Kidney epithelial cell (primary cell): ENCODE measurements at regions not wholly inside any gene's neighbourhood (a gene's known extent, or its start where the extent isn't known, plus 50 kb on each side); places are given as distances from the start of the nearest gene placed in this dataset.

ENCODE experiments used
- DNase-seq: peaks from one replicate; pipeline ENCODE4 v3.0.0-alpha.2; 2010; ENCODE audit warnings: low read depth
- H3K27me3 ChIP-seq: 2 replicates; pipeline ENCODE4 v1.6.0; 2011; ENCODE audit warnings: low read length; ENCODE audit not compliant: control insufficient read depth, insufficient read depth
- H3K36me3 ChIP-seq: 2 replicates; pipeline ENCODE4 v1.5.1; 2011; ENCODE audit warnings: low read length; ENCODE audit not compliant: control insufficient read depth, insufficient read depth
- H3K4me3 ChIP-seq: 2 replicates; pipeline ENCODE4 v1.5.1; 2011; ENCODE audit warnings: low read depth, mild to moderate bottlenecking, control low read depth, low read length
- TF ChIP-seq, protein P1 (sequence below): IDR thresholded peaks from 2 replicates; pipeline ENCODE4 v1.5.1; 2011; ENCODE audit warnings: mild to moderate bottlenecking, moderate library complexity, low read length, control low read depth, inconsistent platforms; ENCODE audit not compliant: insufficient read depth, poor library complexity, severe bottlenecking

- Histone ChIP-seq H3K36me3 (no peaks in the 10 kb centered on the region), H3K4me3 (no peak overlapping the region), H3K27me3 (no peaks in the 10 kb centered on the region)
- no peak for DNase-seq
- TF ChIP-seq, protein P1, sequence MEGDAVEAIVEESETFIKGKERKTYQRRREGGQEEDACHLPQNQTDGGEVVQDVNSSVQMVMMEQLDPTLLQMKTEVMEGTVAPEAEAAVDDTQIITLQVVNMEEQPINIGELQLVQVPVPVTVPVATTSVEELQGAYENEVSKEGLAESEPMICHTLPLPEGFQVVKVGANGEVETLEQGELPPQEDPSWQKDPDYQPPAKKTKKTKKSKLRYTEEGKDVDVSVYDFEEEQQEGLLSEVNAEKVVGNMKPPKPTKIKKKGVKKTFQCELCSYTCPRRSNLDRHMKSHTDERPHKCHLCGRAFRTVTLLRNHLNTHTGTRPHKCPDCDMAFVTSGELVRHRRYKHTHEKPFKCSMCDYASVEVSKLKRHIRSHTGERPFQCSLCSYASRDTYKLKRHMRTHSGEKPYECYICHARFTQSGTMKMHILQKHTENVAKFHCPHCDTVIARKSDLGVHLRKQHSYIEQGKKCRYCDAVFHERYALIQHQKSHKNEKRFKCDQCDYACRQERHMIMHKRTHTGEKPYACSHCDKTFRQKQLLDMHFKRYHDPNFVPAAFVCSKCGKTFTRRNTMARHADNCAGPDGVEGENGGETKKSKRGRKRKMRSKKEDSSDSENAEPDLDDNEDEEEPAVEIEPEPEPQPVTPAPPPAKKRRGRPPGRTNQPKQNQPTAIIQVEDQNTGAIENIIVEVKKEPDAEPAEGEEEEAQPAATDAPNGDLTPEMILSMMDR, result no peak
Measured at GRCh38 chr9:89967527-89967926, 362.7 kb downstream of the GADD45G start.

DNA sequence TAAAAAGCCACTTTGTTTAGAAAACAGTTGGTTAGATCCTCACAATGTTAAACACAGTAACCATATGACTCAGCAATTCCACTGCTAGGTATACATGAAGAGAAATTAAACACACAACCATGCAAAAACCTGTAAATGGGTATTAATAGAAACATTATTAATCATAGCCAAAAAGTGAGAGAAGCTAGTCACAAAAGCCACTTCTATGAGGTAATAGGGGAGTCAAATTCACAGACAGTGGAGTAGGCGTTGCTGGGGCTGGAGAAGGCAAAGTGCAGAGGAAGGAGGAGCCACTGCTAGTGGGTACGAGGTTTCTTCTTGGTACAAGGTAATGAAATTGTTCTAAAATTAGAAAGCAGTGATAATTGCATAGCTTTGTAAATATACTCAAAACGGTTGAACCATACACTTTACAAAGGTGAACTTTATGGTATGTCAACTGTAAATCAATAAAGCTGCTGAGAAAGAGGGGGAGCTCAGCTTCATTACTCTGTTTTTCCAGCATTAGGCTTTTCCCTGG lies 364.4 kb downstream of the GADD45G start:
- no peak overlapping the region for H3K4me3 ChIP-seq
- H3K27me3 ChIP-seq, result no peaks in the 10 kb centered on the region
- DNase-seq, result no peak
- TF ChIP-seq, protein P1, result no peak
- H3K36me3 ChIP-seq, result no peaks in the 10 kb centered on the region

DNA sequence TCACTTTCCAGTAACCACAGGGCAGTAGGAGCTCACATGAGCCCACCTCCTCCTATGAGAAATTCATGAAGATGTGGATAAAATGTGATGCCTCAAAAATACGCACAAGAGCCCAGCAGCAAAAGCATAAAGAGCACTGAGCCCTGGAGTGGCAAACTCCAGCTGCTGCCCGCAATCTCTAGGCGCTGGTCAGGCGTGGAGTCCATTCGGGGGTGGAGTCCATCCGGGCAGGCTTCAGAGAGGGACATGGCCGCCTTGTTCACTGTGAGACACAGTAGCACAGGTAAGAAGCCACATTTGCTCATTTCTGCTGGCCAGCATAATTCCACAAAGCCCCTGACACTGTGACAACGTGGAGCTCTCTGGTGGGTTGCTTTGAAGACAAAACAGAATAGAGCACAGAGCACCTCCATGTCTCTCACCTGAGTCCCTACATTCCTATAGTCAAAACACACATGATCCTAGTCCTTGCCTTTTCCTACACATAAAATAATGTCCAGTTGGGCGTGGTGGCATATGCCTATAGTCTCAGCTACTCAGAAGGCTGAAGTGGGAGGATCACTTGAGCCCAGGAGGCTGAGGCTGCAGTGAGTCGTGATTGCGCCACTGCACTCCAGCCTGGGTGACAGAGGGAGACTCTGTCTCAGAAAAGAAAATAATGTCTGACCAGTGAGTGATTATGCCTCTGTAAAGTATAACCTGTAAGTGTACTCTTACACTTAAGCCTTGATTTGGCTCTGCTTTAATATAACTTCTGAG lies 365.2 kb downstream of the GADD45G start:
- DNase-seq, result no peak
- Histone ChIP-seq H3K4me3 (no peak overlapping the region), H3K36me3 (no peaks in the 10 kb centered on the region), H3K27me3 (no peaks in the 10 kb centered on the region)
- TF ChIP-seq, protein P1, result no peak

DNA sequence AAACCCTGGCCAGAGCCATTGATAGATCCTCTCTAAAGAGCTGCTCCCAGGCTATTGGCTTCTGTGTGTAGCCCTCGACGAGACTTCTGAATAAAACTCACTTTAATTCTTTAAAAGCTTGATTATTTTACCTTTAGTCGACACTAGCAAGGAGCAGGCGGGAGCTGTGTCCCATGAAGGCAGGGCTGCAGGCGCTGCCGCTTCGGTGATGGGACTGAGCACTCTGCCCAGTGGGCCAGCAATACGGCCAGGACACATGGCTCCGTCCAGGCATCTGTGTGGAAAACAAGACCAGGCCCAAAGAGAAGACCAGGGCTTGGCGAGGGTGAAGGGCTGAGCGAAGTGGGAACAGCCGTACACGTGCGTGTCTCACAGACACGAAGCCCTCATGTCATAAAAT lies 365.9 kb downstream of the GADD45G start:
- H3K27me3 ChIP-seq, result no peaks in the 10 kb centered on the region
- no peak for DNase-seq
- H3K4me3 ChIP-seq, result no peak overlapping the region
- H3K36me3 ChIP-seq, result no peaks in the 10 kb centered on the region
- TF ChIP-seq, protein P1, result no peak

GRCh38 chr9:89972535-89972934 lies 367.7 kb downstream of the GADD45G start:
- DNase-seq, result no peak
- no peak overlapping the region for H3K4me3 ChIP-seq
- TF ChIP-seq, protein P1, result no peak
- no peaks in the 10 kb centered on the region for H3K36me3 ChIP-seq
- H3K27me3 ChIP-seq, result no peaks in the 10 kb centered on the region

DNA sequence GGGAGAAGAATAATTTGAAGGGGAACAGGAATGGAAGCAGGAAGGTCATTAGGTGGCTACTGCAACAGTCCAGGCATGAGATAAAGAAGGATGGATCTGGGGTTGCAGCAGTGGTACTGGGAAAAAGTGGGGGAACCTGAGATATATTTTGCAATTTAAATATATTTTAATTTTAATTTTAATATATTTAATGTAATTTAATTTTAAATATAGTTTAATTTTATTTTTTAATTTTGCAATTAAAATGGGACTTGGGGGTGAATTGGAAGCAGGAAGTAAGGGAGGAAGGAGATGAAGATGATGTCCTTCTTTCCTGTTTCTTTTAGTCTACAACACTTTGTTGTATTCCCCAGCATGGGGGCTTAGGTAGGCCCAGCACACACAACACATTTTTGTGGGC lies 369.8 kb downstream of the GADD45G start:
- TF ChIP-seq, protein P1, result no peak
- Histone ChIP-seq H3K27me3 (no peaks in the 10 kb centered on the region), H3K4me3 (no peak overlapping the region), H3K36me3 (no peaks in the 10 kb centered on the region)
- no peak for DNase-seq
